Nephron (organoid): ENCODE measurements at regions not wholly inside any gene's neighbourhood (a gene's known extent, or its start where the extent isn't known, plus 50 kb on each side); places are given as distances from the start of the nearest gene placed in this dataset.

ENCODE experiments used
- H3K27ac Mint-ChIP-seq, 3 experiments: 2 replicates each; pipeline ENCODE4 v1.8.0; 2020; ENCODE audit warnings: mixed read lengths in 3 of 3, mild to moderate bottlenecking in 2 of 3, moderate library complexity in 1 of 3
- H3K27me3 Mint-ChIP-seq: 2 replicates; pipeline ENCODE4 v1.8.0; 2021; ENCODE audit warnings: low read depth, mild to moderate bottlenecking, moderate library complexity, mixed read lengths
- H3K36me3 Mint-ChIP-seq: 2 replicates; pipeline ENCODE4 v1.8.0; 2020; ENCODE audit warnings: low read depth, mixed read lengths
- H3K4me1 Mint-ChIP-seq: 2 replicates; pipeline ENCODE4 v1.8.0; 2020; ENCODE audit warnings: mixed read lengths
- H3K4me3 Mint-ChIP-seq, 3 experiments: 2 replicates each; pipeline ENCODE4 v1.8.0; 2020; ENCODE audit warnings: mild to moderate bottlenecking in 3 of 3, mixed read lengths in 3 of 3, moderate library complexity in 2 of 3
- H3K9me3 Mint-ChIP-seq: 2 replicates; pipeline ENCODE4 v1.8.0; 2020; ENCODE audit warnings: mixed read lengths
- CTCF ChIP-seq, 3 experiments: fragments of 200-600 bp; sonication (generic); IDR thresholded peaks; one replicate each; pipeline ENCODE4 v1.5.0; 2021; ENCODE audit warnings: antibody characterized with exemption in 3 of 3; ENCODE audit not compliant: unreplicated experiment in 3 of 3

- Mint-ChIP-seq H3K27ac (no peak overlapping the region), H3K27me3 (peaks cover 5% of the 10 kb centered on the region), H3K4me3 (no peak overlapping the region), H3K9me3 (peaks cover 28% of the 10 kb centered on the region), H3K4me1 (peaks cover 11% of the 10 kb centered on the region), H3K36me3 (no peaks in the 10 kb centered on the region)
- TF ChIP-seq CTCF (IDR thresholded peaks at IDR 0.05; ENCODE audit: unreplicated experiment in 3 of 3), result no peak
These were observed 54.2 kb upstream of the FMNL2 start for GRCh38 chr2:152280780-152281179.

- Mint-ChIP-seq H3K9me3 (peaks cover 20% of the 10 kb centered on the region), H3K27me3 (peaks cover 5% of the 10 kb centered on the region), H3K36me3 (no peaks in the 10 kb centered on the region), H3K4me3 (no peak overlapping the region), H3K4me1 (peaks cover 8% of the 10 kb centered on the region), H3K27ac (no peak overlapping the region)
- TF ChIP-seq CTCF (IDR thresholded peaks at IDR 0.05; ENCODE audit: unreplicated experiment in 3 of 3), result no peak
These were observed 51.6 kb upstream of the FMNL2 start for GRCh38 chr2:152283392-152283791.

- Mint-ChIP-seq H3K9me3 (peaks cover 15% of the 10 kb centered on the region), H3K27me3 (peaks cover 5% of the 10 kb centered on the region), H3K4me3 (no peak overlapping the region), H3K4me1 (peaks cover 6% of the 10 kb centered on the region), H3K36me3 (no peaks in the 10 kb centered on the region), H3K27ac (no peak overlapping the region)
- no peak for TF ChIP-seq CTCF (IDR thresholded peaks at IDR 0.05; ENCODE audit: unreplicated experiment in 3 of 3)
These were observed 50.6 kb upstream of the FMNL2 start for GRCh38 chr2:152284398-152284797.
